Progenitor cell of endocrine pancreas (in vitro differentiated cells): ENCODE measurements at regions not wholly inside any gene's neighbourhood (a gene's known extent, or its start where the extent isn't known, plus 50 kb on each side); places are given as distances from the start of the nearest gene placed in this dataset.

Experiments used
- DNase-seq: peaks from one replicate; pipeline ENCODE4 v3.0.0; 2021; ENCODE audit warnings: low spot score; ENCODE audit not compliant: unreplicated experiment
- H3K27ac Mint-ChIP-seq: 2 replicates; pipeline ENCODE4 v1.8.0; 2021; ENCODE audit warnings: mild to moderate bottlenecking, moderate library complexity, mixed read lengths
- H3K27me3 Mint-ChIP-seq: 2 replicates; pipeline ENCODE4 v1.8.0; 2021; ENCODE audit warnings: mixed read lengths
- H3K36me3 Mint-ChIP-seq: 2 replicates; pipeline ENCODE4 v1.8.0; 2022; ENCODE audit warnings: mixed read lengths; ENCODE audit not compliant: insufficient read depth
- H3K4me1 Mint-ChIP-seq: 2 replicates; pipeline ENCODE4 v1.8.0; 2021; ENCODE audit warnings: low read depth, mixed read lengths
- H3K4me3 Mint-ChIP-seq: 2 replicates; pipeline ENCODE4 v1.8.0; 2021; ENCODE audit warnings: low read depth, mild to moderate bottlenecking, moderate library complexity, mixed read lengths
- H3K9me3 Mint-ChIP-seq: 2 replicates; pipeline ENCODE4 v1.8.0; 2021; ENCODE audit warnings: low read depth, mixed read lengths
- CTCF ChIP-seq: fragments of 200-600 bp; sonication (generic); IDR thresholded peaks from one replicate; pipeline ENCODE4 v1.5.0; 2021; ENCODE audit warnings: antibody characterized with exemption, mild to moderate bottlenecking; ENCODE audit not compliant: unreplicated experiment

GRCh38 chr5:1699394-1699793, 100.2 kb downstream of the MRPL36 start:
- no peak for DNase-seq
- peaks cover 7% of the 10 kb centered on the region for H3K9me3 Mint-ChIP-seq
- no peak overlapping the region for H3K4me3 Mint-ChIP-seq
- no peaks in the 10 kb centered on the region for H3K36me3 Mint-ChIP-seq
- TF ChIP-seq CTCF: no peak
- no peaks in the 10 kb centered on the region for H3K4me1 Mint-ChIP-seq
- peaks cover 15% of the 10 kb centered on the region for H3K27me3 Mint-ChIP-seq
- no peak overlapping the region for H3K27ac Mint-ChIP-seq

GRCh38 chr5:1698589-1699316, 100.9 kb downstream of the MRPL36 start:
- no peak for TF ChIP-seq CTCF
- H3K4me3 Mint-ChIP-seq: no peak overlapping the region
- no peaks in the 10 kb centered on the region for H3K4me1 Mint-ChIP-seq
- H3K36me3 Mint-ChIP-seq: no peaks in the 10 kb centered on the region
- no peak for DNase-seq
- H3K9me3 Mint-ChIP-seq: peaks cover 7% of the 10 kb centered on the region
- H3K27ac Mint-ChIP-seq: no peak overlapping the region
- peaks cover 15% of the 10 kb centered on the region for H3K27me3 Mint-ChIP-seq

- no peak for DNase-seq
- Mint-ChIP-seq H3K27ac (no peak overlapping the region), H3K36me3 (peaks cover 3% of the 10 kb centered on the region), H3K9me3 (peaks cover 11% of the 10 kb centered on the region), H3K4me1 (no peaks in the 10 kb centered on the region), H3K4me3 (no peak overlapping the region), H3K27me3 (peaks cover 11% of the 10 kb centered on the region)
- TF ChIP-seq CTCF: no peak
Measured at GRCh38 chr5:1692381-1692780, 107.3 kb downstream of the MRPL36 start.

GRCh38 chr5:1687301-1687970, 112.2 kb downstream of the MRPL36 start:
- TF ChIP-seq CTCF: no peak
- DNase-seq: no peak
- Mint-ChIP-seq H3K36me3 (peaks cover 3% of the 10 kb centered on the region), H3K27ac (no peak overlapping the region), H3K9me3 (peaks cover 11% of the 10 kb centered on the region), H3K4me1 (no peaks in the 10 kb centered on the region), H3K27me3 (peaks cover 20% of the 10 kb centered on the region), H3K4me3 (no peak overlapping the region)

- TF ChIP-seq CTCF: no peak
- Mint-ChIP-seq H3K27me3 (peaks cover 18% of the 10 kb centered on the region), H3K27ac (no peak overlapping the region), H3K4me1 (no peaks in the 10 kb centered on the region), H3K36me3 (peaks cover 3% of the 10 kb centered on the region), H3K9me3 (peaks cover 11% of the 10 kb centered on the region), H3K4me3 (no peak overlapping the region)
- DNase-seq: no peak
Measured at GRCh38 chr5:1686016-1686802, 113.4 kb downstream of the MRPL36 start.
